ENCODE measurements at regions not wholly inside any gene's neighbourhood (a gene's known extent, or its start where the extent isn't known, plus 50 kb on each side); places are given as distances from the start of the nearest gene placed in this dataset.

- H3K27ac ChIP-seq, result no peak overlapping the region
Measured at GRCh38 chr3:118097660-118098059, 937.0 kb downstream of the IGSF11 start.

GRCh38 chr3:118098827-118099226 lies 935.8 kb downstream of the IGSF11 start:
- no peak for DNase-seq (ENCODE audit: extremely low spot score in 2 of 2)
- Histone ChIP-seq H3K27me3 (no peaks in the 10 kb centered on the region), H3K9me3 (no peaks in the 10 kb centered on the region), H3K4me1 (no peaks in the 10 kb centered on the region), H3K27ac (no peak overlapping the region), H3K4me3 (no peak overlapping the region), H3K36me3 (no peaks in the 10 kb centered on the region)
- intact Hi-C loops (cut with DNase I), result no loop called here
- no peak for TF ChIP-seq POLR2AphosphoS5 (IDR thresholded peaks at IDR 0.05; ENCODE audit: insufficient read depth in 1 of 2, low read depth in 1 of 2)
- no peak for TF ChIP-seq CTCF (IDR thresholded peaks at IDR 0.05)
- no peak for TF ChIP-seq POLR2A (IDR thresholded peaks at IDR 0.05)

More at GRCh38 chr3:118097660-118098059, 937.0 kb downstream of the IGSF11 start:
- no peak overlapping the region for H3K4me3 ChIP-seq
- no peak for DNase-seq (ENCODE audit: extremely low spot score in 2 of 2)
- no peaks in the 10 kb centered on the region for H3K27me3 ChIP-seq
- intact Hi-C loops (cut with DNase I), result no loop called here
- H3K36me3 ChIP-seq, result no peaks in the 10 kb centered on the region
- no peaks in the 10 kb centered on the region for H3K9me3 ChIP-seq
- TF ChIP-seq POLR2A (IDR thresholded peaks at IDR 0.05), result no peak
- TF ChIP-seq CTCF (IDR thresholded peaks at IDR 0.05), result no peak
- TF ChIP-seq POLR2AphosphoS5 (IDR thresholded peaks at IDR 0.05; ENCODE audit: insufficient read depth in 1 of 2, low read depth in 1 of 2), result no peak
- no peaks in the 10 kb centered on the region for H3K4me1 ChIP-seq

- no peaks in the 10 kb centered on the region for H3K36me3 ChIP-seq
- H3K27ac ChIP-seq, result no peak overlapping the region
- no peak for TF ChIP-seq POLR2AphosphoS5 (IDR thresholded peaks at IDR 0.05; ENCODE audit: insufficient read depth in 1 of 2, low read depth in 1 of 2)
- H3K9me3 ChIP-seq, result no peaks in the 10 kb centered on the region
- no peak overlapping the region for H3K4me3 ChIP-seq
- no peak for DNase-seq (ENCODE audit: extremely low spot score in 2 of 2)
- intact Hi-C loops (cut with DNase I), result no loop called here
- no peaks in the 10 kb centered on the region for H3K27me3 ChIP-seq
- H3K4me1 ChIP-seq, result no peaks in the 10 kb centered on the region
Measured at GRCh38 chr3:118101891-118102290, 932.8 kb downstream of the IGSF11 start.

- Histone ChIP-seq H3K36me3 (no peaks in the 10 kb centered on the region), H3K4me3 (no peak overlapping the region), H3K27ac (no peak overlapping the region), H3K9me3 (no peaks in the 10 kb centered on the region), H3K27me3 (no peaks in the 10 kb centered on the region), H3K4me1 (no peaks in the 10 kb centered on the region)
- no peak for DNase-seq (ENCODE audit: extremely low spot score in 2 of 2)
- TF ChIP-seq CTCF (IDR thresholded peaks at IDR 0.05), result no peak
- TF ChIP-seq POLR2A (IDR thresholded peaks at IDR 0.05), result no peak
- no peak for TF ChIP-seq POLR2AphosphoS5 (IDR thresholded peaks at IDR 0.05; ENCODE audit: insufficient read depth in 1 of 2, low read depth in 1 of 2)
- intact Hi-C loops (cut with DNase I), result no loop called here
Measured at GRCh38 chr3:118102737-118103136, 931.9 kb downstream of the IGSF11 start.

- no peak for TF ChIP-seq POLR2A (IDR thresholded peaks at IDR 0.05)
- TF ChIP-seq CTCF (IDR thresholded peaks at IDR 0.05), result no peak
- no peak for TF ChIP-seq POLR2AphosphoS5 (IDR thresholded peaks at IDR 0.05; ENCODE audit: insufficient read depth in 1 of 2, low read depth in 1 of 2)
- H3K4me1 ChIP-seq, result no peaks in the 10 kb centered on the region
- H3K27ac ChIP-seq, result no peak overlapping the region
- H3K27me3 ChIP-seq, result no peaks in the 10 kb centered on the region
- H3K4me3 ChIP-seq, result no peak overlapping the region
- intact Hi-C loops (cut with DNase I), result no loop called here
- no peaks in the 10 kb centered on the region for H3K9me3 ChIP-seq
- no peaks in the 10 kb centered on the region for H3K36me3 ChIP-seq
- DNase-seq (ENCODE audit: extremely low spot score in 2 of 2), result no peak
Measured at GRCh38 chr3:118108201-118108600, 926.4 kb downstream of the IGSF11 start.

- Histone ChIP-seq H3K4me1 (no peaks in the 10 kb centered on the region), H3K9me3 (no peaks in the 10 kb centered on the region), H3K27ac (no peak overlapping the region), H3K27me3 (no peaks in the 10 kb centered on the region), H3K36me3 (no peaks in the 10 kb centered on the region), H3K4me3 (no peak overlapping the region)
- DNase-seq (ENCODE audit: extremely low spot score in 2 of 2), result no peak
- intact Hi-C loops (cut with DNase I), result no loop called here
- no peak for TF ChIP-seq POLR2AphosphoS5 (IDR thresholded peaks at IDR 0.05; ENCODE audit: insufficient read depth in 1 of 2, low read depth in 1 of 2)
- no peak for TF ChIP-seq CTCF (IDR thresholded peaks at IDR 0.05)
- no peak for TF ChIP-seq POLR2A (IDR thresholded peaks at IDR 0.05)
Measured at GRCh38 chr3:118108769-118109168, 925.9 kb downstream of the IGSF11 start.
